ENCODE measurements at regions not wholly inside any gene's neighbourhood (a gene's known extent, or its start where the extent isn't known, plus 50 kb on each side); places are given as distances from the start of the nearest gene placed in this dataset.

DNA sequence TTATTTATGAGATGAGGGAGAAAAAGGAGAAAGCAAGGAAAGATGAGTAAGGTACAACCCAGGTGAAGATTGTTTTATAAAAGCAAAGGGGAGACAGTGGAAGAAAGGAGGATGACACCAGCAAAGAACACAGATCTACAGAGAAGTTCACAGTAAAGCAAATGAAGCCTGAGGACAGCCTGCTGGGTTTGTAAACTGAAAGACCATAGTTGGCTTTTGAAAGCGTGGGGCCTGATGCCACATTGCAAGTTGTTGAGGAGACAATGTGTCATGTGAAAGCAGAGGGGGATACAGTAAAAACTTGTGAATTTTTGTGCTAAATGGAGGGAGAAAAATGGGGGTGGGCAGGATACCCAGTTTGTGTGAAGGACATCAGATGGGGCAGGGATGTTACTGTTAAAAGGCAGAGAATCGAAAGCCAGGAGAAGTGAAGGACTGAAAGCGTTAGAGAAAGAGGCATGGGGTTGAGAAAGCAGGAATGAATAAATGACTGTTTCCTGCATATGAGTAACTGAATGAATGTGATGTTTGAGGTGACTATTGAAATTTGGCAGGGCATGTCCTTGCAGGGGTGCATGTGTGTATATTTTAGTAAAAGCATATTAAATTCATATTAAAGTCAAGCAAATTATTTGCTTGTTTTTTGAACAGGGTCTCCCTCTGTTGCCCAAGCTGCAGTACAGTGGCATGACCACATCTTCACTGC, 69.6 kb downstream of the SPRY1 start:
- WGBS, 2 donors = 93 to 96% methylated on average over 3 of the region's 3 CpGs
- no peak overlapping the region for H3K27ac ChIP-seq
- TF ChIP-seq POLR2A (IDR thresholded peaks at IDR 0.05) = no peak
- TF ChIP-seq POLR2AphosphoS5 (IDR thresholded peaks at IDR 0.05) = no peak
- TF ChIP-seq CTCF (IDR thresholded peaks at IDR 0.05) = no peak
- no peak for TF ChIP-seq EP300 (IDR thresholded peaks at IDR 0.05)
- H3K27me3 ChIP-seq = no peaks in the 10 kb centered on the region
- intact Hi-C loops (cut with DNase I) = no loop called here
- H3K4me1 ChIP-seq = no peaks in the 10 kb centered on the region
- H3K36me3 ChIP-seq = no peaks in the 10 kb centered on the region
- H3K9me3 ChIP-seq = no peaks in the 10 kb centered on the region
- DNase-seq = no peak
- no peak overlapping the region for H3K4me3 ChIP-seq

- no peaks in the 10 kb centered on the region for H3K36me3 ChIP-seq
- no peak for DNase-seq
- no peaks in the 10 kb centered on the region for H3K4me1 ChIP-seq
- TF ChIP-seq CTCF (IDR thresholded peaks at IDR 0.05) (no peak), EP300 (IDR thresholded peaks at IDR 0.05) (no peak), POLR2A (IDR thresholded peaks at IDR 0.05) (no peak), POLR2AphosphoS5 (IDR thresholded peaks at IDR 0.05) (no peak)
- H3K27ac ChIP-seq = no peak overlapping the region
- H3K4me3 ChIP-seq = no peak overlapping the region
- WGBS, 2 donors = 73 to 75% methylated on average over 2 of the region's 2 CpGs
- H3K27me3 ChIP-seq = no peaks in the 10 kb centered on the region
- intact Hi-C loops (cut with DNase I) = no loop called here
- H3K9me3 ChIP-seq = no peaks in the 10 kb centered on the region
These were observed 72.0 kb downstream of the SPRY1 start for GRCh38 chr4:123468479-123469031.

DNA sequence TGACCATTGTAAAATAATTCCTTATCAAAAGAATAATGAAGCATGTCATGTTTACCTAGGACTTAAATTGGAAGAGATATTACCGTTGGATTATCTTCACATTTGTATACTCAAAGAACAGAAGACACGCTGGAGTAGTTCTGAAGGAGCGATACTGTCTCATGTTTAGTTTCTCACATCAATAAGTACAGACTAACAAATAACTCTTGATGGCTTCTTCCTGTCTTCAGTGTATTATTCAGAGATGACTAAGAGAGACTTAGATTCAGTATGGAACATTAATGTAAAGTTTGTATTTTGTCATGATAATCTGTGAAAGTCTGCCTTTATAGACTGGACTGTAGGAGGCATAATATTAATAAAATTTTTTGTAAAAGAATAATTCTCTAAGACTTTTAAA, 72.7 kb downstream of the SPRY1 start:
- no peak for TF ChIP-seq POLR2AphosphoS5 (IDR thresholded peaks at IDR 0.05)
- no peak for TF ChIP-seq CTCF (IDR thresholded peaks at IDR 0.05)
- TF ChIP-seq POLR2A (IDR thresholded peaks at IDR 0.05) = no peak
- TF ChIP-seq EP300 (IDR thresholded peaks at IDR 0.05) = no peak
- Histone ChIP-seq H3K27ac (no peak overlapping the region), H3K9me3 (no peaks in the 10 kb centered on the region), H3K27me3 (no peaks in the 10 kb centered on the region), H3K4me1 (no peaks in the 10 kb centered on the region), H3K4me3 (no peak overlapping the region), H3K36me3 (no peaks in the 10 kb centered on the region)
- no peak for DNase-seq
- WGBS, 2 donors = 61 to 83% methylated on average over 3 of the region's 3 CpGs
- intact Hi-C loops (cut with DNase I) = no loop called here

GRCh38 chr4:123469696-123470095, 73.1 kb downstream of the SPRY1 start:
- 77 to 98% methylated on average over 2 of the region's 2 CpGs for WGBS, 2 donors
- TF ChIP-seq EP300 (IDR thresholded peaks at IDR 0.05) (no peak), POLR2AphosphoS5 (IDR thresholded peaks at IDR 0.05) (no peak), CTCF (IDR thresholded peaks at IDR 0.05) (no peak), POLR2A (IDR thresholded peaks at IDR 0.05) (no peak)
- DNase-seq = no peak
- no peaks in the 10 kb centered on the region for H3K4me1 ChIP-seq
- no peak overlapping the region for H3K4me3 ChIP-seq
- no peaks in the 10 kb centered on the region for H3K27me3 ChIP-seq
- intact Hi-C loops (cut with DNase I) = no loop called here
- no peaks in the 10 kb centered on the region for H3K36me3 ChIP-seq
- H3K27ac ChIP-seq = no peak overlapping the region
- no peaks in the 10 kb centered on the region for H3K9me3 ChIP-seq

DNA sequence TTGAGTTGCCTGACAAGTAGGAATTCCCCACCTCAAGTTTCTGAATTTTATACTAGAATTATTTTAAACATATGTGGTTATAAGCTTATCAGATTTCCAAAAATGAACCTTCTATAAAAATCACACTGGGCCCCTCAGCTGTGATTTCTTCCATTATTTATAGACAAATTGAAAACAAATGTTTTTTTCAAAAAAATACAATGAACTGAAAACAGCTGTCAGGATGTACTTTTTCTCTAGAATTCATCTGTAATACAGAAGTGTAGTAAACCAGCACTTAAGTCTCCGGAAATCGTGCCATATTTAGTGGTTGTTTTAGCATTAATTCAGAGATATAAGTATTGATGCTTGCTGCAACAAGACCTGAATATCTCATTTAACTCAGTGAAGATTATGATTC, 74.0 kb downstream of the SPRY1 start:
- H3K4me1 ChIP-seq = no peaks in the 10 kb centered on the region

More for the DNA sequence above, 74.0 kb downstream of the SPRY1 start:
- TF ChIP-seq EP300 (IDR thresholded peaks at IDR 0.05) (no peak), POLR2AphosphoS5 (IDR thresholded peaks at IDR 0.05) (no peak), POLR2A (IDR thresholded peaks at IDR 0.05) (no peak), CTCF (IDR thresholded peaks at IDR 0.05) (no peak)
- H3K27me3 ChIP-seq = no peaks in the 10 kb centered on the region
- no peak overlapping the region for H3K4me3 ChIP-seq
- DNase-seq = no peak
- 95 to 97% methylated on average over 2 of the region's 2 CpGs for WGBS, 2 donors
- H3K9me3 ChIP-seq = no peaks in the 10 kb centered on the region
- no peak overlapping the region for H3K27ac ChIP-seq
- no peaks in the 10 kb centered on the region for H3K36me3 ChIP-seq
- intact Hi-C loops (cut with DNase I) = no loop called here

All from sigmoid colon (tissue), 6 donors.